Pons (tissue), 1 donor: ENCODE measurements at regions not wholly inside any gene's neighbourhood (a gene's known extent, or its start where the extent isn't known, plus 50 kb on each side); places are given as distances from the start of the nearest gene placed in this dataset.

Experiments
- DNase-seq: peaks from one replicate; pipeline ENCODE4 v3.0.0-alpha.2; 2016; ENCODE audit warnings: low spot score

DNA sequence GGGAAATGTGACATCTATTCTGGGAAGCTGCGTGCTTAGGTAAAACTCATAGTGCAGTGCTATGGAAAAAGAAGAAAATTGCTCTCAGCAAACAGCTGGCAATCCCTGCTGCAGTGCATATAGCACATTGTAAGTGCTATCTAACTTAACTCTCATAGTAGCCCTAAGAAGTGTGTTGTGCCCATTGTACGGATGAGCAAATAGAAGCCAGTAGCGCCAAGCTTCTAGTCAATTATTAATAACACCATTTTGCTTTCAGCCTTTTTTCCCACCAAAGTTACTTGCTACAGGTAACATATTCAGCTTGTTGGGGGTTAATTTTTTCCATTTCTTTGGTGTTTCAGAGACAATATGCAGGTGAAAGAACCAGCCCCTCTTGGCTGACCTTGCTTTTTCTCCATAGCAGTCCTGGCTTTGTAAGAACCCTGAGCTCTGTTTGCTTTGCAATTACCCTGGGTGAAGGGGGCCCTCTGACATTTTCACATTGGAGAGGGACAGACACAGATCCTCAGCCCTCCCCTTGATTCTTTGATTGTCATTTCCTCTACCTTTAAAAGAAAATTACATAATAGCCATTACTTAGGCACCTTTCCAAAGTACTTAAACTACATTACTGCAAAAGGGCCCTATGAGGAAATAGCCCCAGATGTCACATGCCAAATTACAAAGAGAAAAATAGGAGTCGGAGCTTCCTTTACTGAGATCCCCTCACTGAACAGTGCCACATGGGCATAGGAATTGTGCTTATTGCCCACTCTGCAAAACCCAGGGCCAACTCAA lies 576.2 kb upstream of the TBX3 start:
- DNase-seq, result no peak

DNA sequence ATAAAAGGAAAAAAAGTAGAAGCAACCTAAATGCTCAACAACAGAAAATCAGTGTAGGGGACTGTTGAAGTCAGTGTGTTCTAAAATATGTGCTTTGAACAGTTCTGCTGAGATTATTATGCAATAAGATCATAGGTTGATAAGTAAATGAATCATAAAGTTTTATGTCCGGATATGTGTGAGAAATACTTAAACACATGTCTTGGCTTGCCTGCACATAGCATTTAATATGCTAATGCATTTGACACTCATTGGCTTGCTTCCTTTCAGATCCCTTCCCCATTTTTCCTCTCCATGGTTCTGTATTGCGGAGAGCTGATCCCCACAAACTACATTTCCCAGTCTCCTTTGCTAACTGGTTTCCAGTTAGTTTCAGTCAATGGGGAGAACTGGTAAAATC lies 573.8 kb upstream of the TBX3 start:
- no peak for DNase-seq

DNA sequence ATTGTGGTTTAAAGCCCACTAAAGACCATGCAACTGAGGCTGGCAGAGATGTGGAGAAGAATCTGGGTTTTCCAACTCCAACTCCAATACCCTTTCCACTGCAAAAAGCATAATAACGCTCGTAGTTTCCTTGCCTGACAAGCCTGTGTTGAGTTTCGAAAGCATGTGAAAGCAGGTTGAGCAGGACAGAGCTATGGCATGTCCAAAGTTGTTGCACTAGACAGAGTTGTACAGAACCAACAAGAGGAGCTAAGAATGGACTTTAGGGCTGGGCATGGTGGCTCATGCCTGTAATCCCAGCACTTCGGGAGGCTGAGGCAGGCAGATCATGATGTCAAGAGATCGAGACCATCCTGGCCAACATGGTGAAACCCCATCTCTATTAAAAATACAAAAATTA lies 572.0 kb upstream of the TBX3 start:
- no peak for DNase-seq

DNA sequence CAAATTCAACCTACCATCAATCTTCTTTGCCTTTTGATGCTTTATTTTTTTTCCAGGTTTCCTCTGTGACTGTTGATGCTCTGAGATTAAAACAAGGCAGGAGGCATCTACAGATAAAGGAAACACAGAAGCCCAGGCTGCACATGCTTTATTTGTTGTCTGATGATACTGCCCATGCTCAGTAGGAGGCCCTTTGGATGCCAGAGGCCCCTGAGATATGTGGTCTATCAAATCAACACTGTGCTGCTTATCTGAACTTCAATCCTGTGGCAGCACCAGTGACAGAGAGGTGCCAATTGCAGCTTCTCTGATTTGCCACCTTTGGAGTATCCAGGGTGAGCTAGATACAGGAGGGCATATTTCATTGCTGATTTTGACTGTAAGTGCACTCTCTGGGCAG lies 571.3 kb upstream of the TBX3 start:
- DNase-seq, result no peak

DNA sequence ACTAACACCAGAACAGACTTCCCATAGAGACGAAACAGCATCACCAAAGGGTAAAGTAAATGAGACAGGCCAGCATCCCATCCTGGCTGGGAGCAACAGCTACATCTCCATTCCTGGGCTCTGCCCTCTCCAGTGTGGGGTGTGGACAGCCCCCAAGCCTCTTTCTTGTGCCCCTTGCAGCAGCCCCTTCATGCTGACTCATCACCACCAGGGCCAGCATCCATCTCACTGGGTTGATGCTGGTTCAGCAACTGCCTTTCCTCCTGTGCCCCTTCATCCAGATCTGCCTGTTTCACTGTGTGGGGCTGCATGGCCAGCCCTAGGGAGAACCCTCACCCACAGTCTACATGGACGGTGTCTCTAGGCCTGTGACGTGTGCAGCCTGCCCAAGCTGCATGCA lies 569.1 kb upstream of the TBX3 start:
- DNase-seq, result no peak

DNA sequence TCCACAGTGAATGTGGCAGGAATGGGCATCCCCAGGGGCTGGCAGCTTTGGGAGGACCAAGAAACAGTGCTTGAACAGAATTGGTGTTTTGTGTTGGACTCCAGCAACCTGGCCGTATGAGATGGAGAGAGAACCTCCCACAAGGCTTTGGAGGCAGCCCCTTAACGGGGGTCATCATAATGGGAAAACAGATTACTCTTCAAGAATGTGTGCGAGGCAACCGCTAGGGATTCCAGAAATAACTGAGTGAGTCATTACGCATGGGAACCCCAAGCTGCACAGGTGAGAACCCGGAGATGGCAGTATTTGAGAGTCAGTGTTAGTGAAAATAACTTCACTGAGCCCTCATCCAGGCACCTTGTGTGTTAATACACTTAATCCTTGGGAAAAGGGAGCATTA lies 567.8 kb upstream of the TBX3 start:
- no peak for DNase-seq

DNA sequence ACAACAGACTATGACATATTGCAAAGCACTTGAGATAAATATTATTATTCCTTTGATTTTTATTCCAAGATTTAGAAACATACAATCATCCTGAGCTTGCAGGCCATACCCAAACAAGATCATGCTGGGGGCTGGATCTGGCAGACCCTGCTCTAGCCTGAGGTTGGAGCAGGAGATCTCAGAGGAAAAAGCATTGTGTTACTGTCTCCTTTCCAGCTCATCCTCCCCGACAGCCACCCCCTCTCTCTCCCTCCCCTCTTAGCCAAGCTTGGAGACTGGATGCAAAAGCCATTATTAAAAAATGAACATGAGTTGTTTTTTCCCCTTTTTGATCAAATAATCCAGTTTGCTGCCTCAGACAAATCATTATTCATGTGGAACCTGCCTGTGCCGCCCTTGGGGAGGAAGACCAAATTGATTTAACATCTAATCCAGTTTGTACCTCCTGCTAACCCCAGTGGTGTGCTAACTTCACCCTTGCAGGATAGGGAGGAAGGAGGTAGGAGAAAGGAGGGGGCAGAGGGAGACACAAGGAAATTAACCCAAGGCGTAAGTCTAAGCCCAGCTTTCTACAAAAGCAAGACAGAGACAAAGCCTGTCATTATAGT lies 565.8 kb upstream of the TBX3 start:
- no peak for DNase-seq

DNA sequence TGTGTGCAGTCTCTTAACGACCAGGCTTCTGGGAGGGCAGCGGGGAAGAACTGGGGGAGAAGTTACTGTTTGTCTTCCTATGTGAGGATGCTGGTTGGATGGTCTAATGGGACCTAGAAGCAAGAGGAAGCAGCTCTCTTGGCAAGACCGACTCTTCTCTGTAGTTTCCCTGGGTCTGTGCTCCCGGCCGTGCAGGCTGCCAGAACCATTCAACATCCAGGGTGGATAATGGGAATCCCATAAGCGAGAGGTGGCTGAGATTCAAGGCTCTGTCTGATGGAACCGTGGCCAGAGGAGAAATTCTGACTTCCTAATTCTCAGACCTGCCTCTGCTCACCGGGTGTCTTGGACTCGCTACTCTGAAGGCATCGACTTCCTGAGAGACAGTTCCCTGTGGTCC lies 561.0 kb upstream of the TBX3 start:
- no peak for DNase-seq

DNA sequence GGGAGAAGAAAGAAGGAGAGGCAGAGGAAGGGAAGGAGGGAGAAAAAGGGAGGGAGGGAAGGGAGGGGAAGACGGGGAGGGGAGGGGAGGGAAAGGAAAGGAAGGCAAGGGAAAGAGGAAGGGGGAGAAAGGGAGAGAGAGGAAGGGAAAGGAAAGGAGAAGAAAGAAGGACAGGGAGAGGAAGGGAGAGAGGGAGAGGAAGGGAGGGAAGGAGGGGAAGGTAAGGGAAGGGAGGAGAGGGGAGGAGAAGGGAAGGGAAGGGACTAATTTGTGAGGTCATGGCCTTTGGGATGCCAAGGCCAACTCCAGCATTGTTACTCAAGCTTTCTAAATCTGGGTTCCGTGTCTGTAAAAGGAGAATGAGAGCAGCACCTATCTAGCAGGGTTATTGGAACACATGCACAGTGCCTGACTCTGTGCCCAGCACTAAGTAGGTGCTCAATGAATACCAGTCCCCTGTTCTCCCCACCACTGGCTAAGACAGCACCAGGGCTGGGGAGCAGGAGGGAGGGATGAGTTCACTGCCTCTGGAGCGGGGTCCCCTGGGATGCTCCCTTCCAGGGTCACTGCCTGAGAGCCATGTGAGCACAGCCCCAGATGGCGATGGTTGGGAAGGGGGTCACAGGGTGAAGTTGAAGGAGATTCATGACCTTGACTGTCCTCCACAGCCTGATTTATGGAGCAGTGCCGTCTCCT lies 560.1 kb upstream of the TBX3 start:
- DNase-seq, result no peak

DNA sequence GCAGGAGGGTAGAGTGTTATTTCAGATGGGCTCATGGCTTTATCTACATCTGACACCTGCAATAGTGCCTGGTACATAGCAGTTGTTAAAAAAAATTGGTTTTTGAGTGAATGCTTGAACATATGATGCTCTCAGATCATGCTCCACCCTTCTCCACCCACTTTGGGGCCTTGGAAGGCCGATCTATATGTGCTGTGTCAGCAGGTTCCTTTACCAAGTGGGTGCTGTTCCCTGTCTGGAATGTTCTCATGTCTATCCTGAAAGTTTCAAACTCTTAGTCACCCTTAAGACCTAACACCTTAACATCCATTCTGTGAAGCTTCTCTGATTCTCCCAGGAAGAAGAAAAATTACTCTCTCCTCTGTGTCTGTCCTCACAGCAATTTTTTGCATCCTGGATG lies 556.3 kb upstream of the TBX3 start:
- DNase-seq, result no peak

DNA sequence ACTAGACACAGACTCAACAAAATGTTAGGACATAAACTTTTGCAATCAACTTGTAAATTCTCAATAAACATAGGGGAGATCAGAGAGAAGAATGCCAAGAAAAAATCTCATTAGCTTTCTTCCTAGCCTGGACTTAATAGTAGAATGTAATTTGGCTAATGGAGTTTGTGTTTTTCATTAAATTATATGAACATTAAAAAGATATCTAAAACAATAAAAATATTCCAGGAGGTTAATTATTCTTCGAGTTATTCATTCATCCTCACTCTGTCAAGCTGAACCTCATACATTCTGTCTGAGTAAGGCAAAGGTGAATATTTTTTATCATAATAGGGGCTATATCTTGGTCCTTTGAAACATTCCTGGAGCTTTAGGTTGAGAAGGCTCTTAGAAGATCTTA lies 551.9 kb upstream of the TBX3 start:
- DNase-seq, result no peak

DNA sequence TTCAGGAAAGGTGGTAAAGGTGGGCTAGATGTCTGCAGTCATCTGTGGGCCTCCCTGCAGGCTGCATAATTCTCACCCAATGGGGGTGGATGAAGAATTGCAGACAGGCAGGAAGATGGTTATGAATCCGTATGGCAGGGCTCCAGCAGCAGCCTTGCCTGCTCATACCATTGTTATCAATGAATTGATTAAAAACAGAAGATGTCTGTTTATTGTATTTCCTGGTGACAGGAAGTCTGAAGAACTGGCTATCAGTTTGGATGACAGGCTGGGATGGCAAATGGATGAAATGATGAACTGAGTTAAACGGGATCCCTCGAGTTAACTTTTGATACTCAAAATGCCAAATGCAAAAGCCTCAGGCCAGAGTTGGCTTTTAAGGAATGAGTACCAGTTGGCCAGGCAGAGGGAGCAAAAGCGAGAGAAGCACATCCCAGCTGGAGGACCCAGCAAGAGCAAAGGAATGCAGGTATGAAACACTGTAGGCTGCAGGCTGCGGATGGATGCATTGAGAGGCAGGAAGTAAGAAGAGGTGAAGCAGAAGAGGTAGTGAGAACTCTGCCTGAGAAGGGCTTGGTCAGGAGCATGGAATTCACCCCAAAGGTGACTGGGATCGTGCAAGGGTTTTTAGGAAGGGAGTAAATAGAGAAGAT lies 550.0 kb upstream of the TBX3 start:
- DNase-seq, result no peak

DNA sequence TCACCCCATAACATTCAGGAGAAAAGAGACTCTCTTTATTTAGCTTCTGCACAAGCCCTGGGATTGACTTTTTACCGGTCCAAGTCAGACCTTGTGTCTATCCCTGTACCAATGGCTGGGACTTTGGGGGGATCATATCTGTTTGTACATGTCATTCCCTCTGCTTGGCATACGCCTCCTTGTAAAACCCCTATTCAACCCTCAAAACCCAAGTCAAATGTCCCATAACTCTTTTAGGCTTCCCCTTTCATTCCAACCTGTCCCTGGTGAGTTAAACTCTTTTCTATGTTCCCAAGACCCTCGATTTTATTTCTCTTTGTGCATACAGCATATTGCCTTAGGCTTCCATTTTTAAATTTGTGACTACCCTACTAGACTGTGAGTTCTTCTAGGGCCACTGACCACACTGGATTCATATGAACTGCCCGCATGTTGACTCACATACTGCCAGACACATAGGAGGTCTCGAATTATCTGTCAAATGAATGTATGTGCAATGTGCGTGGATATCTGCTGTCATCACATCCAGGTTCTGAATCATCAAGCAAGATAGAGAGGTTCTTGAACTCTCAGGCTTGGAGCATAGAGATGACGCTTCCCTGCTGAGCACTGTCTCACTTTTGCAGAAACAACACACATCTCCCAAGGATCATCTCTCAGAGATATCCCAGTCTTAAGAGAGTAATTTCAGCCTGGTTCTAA lies 548.6 kb upstream of the TBX3 start:
- no peak for DNase-seq

DNA sequence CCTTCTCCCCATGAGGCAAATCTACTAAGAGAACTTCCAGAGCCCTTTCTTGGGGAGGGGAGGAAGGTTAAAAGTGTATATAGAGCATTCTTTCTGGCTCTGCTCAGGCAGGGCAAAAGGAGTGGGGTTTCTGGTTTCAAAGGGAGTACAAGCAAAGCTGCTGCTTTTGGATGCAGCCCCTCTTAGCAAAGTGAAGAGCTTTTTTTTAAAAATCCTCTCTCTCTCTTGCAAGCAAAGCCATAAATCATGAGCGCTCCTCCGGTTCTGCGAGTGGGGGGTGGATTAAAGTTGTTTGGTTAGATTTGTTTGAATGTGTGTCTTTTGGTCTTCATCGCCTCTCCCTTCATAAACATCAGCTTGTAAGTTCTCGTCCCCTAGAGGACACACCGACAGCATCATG lies 546.6 kb upstream of the TBX3 start:
- no peak for DNase-seq

DNA sequence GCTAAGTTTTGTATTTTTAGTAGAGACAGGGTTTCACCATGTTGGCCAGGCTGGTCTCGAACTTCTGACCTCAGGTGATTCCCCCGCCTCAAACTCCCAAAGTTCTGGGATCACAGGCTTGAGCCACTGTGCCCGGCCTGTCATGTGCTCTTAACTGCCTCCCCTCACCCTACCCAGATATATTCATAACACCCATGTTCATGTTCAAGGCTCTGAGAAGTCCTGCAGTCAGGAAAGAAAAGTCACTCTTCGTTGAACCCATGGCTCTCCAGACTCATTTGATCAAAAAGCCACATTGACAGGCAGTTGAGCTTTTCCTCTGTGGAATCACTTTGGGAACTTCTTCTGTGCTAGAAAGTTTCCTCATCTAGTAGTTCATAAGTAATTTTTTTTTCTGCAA lies 545.5 kb upstream of the TBX3 start:
- DNase-seq, result no peak

DNA sequence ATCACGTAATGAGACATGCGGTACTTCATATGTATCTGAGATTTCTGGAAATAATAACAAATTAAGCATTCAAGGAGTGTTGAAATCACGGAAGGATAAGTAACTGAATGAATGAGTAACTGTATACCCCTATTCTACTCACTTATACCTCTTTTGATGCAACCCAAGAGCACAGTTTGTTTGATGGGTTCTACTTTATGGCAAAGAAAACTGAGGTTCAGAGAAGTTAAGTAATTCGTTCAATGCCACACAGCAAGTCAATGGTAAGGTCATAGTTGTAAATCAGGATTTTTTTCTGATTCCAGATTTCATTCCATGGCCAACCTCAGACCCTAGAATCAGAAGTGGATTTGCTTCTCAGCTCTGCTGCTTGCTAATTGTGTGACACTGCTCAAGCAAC lies 544.5 kb upstream of the TBX3 start:
- no peak for DNase-seq

DNA sequence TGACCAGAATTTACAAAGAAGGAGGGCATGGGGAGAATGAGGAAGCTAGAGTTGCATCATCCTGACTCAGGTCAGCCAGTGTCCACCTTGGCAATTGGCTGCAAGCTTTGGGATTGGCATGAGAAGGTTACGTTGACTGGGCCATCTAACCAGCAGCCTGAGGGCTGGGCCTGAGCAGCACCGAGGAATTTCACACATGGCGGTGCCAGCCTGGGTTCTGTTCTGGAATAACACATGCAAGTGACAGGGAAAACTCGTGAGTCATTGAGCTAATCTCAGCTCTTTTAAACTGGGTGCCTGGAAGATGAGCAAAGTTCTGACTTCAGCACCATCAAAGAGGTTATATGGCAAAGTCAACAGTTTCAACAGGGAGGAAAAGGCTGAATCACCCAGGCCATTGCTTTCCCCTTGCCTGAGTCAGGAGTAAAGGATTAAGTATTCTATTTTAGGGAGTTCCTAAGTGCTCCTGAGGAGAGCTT lies 543.2 kb upstream of the TBX3 start:
- no peak for DNase-seq

DNA sequence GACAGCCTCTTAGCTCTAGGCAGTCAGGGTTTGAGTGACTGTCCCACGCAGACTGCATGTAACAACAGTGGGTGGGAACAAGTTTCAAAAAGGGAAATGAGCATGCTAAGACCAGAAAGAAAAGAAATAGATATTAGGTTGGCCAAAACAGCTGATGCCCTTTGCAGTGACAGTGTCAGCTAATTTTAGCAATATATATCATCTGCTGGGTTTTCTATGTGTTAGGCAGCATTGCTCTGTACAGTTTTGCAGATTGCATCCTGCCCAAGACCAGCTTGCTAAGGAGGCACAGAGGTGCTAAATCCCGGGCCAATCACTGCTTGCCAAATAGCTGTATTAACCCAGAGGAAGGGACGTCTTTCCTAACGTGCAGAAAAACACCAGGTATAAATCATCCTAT lies 541.9 kb upstream of the TBX3 start:
- no peak for DNase-seq

DNA sequence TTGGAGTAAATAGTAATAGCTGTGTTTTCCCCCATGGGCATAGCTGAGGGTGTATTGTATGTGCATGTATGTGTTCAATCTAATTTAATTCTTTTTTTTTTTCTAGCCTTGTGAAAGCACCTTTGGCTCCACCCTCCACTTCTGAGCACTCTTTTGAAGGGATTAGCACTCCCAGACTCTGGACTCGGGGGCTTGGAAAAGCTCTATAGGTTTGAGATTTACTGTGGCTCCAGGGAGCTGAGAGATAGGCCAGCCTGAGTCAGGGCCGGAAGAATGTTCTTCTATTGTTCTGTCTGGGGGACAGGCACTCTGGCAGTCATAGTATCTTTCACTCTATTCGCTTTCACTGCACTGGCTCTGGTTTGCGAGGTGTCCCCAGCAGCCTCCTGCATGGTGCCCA lies 540.0 kb upstream of the TBX3 start:
- no peak for DNase-seq

DNA sequence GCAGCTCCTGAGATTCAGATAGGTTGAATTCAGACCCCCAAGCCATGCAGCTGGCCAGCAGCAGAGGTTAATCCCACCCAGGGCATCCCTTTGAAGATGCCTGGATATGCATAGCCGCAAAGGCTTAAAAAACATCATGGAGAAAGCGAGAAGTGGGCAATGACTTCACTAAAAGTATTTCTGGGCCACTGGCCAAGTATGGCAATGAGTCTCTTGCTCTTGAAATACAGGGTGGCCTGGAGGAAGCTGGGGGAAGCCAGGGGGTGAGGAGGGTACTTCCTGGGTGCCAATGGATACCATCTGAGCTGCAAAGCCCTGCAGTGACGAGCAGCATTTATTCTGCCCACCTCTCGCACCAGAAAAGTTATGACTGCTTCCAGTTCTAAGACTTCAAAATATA lies 539.3 kb upstream of the TBX3 start:
- DNase-seq, result no peak

DNA sequence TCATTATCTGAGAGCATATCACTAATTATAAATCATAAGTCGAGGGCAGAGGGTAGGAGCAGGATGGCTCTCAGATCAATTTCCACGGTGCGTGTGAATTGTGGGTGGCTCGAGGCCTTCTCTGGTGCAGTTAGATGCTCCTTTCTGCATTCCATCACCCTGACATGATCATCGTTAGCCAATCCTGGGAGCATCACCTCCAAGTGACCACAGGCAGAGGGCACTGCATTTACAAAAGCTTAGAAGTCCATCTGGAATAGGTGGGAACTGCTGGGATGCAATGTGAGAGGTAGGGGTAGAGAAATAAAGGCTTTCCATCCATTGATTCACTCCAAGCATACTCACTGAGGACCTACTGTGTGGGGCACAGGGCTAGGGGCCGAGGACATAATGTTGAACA lies 538.2 kb upstream of the TBX3 start:
- DNase-seq, result no peak

DNA sequence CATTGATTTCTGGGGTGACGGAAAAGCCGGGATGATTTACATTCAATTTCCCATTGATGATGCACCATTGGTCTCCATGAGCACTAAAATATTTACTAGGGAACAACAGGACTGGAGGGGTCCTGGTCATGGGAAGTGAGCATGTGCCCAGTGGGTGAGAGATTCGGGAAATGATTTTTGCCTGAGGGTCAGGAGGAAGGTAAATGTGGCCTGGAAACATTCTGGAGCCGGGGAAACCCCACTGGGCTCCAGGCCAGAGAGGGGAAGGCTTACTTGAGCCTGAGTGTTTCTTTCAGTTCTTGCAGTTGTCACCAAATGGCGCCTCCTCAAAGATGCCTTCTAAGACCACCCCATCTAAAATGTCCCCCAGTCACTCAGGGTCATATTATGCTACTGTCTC lies 532.3 kb upstream of the TBX3 start:
- no peak for DNase-seq
